Choroid plexus epithelial cell (primary cell): ENCODE measurements at regions not wholly inside any gene's neighbourhood (a gene's known extent, or its start where the extent isn't known, plus 50 kb on each side); places are given as distances from the start of the nearest gene placed in this dataset.

ENCODE experiments used
- DNase-seq: peaks from one replicate; pipeline ENCODE4 v3.0.0-alpha.2; 2010; ENCODE audit warnings: low read depth
- H3K4me3 ChIP-seq: 2 replicates; pipeline ENCODE4 v1.5.1; 2011; ENCODE audit warnings: low read depth, mild to moderate bottlenecking, control low read depth, low read length, moderate library complexity
- TF ChIP-seq, protein P1 (sequence below): conservative IDR thresholded peaks from 2 replicates; pipeline ENCODE4 v1.5.1; 2011; ENCODE audit warnings: low read depth, mild to moderate bottlenecking, control low read depth, inconsistent platforms, low read length, moderate library complexity

- TF ChIP-seq, protein P1, sequence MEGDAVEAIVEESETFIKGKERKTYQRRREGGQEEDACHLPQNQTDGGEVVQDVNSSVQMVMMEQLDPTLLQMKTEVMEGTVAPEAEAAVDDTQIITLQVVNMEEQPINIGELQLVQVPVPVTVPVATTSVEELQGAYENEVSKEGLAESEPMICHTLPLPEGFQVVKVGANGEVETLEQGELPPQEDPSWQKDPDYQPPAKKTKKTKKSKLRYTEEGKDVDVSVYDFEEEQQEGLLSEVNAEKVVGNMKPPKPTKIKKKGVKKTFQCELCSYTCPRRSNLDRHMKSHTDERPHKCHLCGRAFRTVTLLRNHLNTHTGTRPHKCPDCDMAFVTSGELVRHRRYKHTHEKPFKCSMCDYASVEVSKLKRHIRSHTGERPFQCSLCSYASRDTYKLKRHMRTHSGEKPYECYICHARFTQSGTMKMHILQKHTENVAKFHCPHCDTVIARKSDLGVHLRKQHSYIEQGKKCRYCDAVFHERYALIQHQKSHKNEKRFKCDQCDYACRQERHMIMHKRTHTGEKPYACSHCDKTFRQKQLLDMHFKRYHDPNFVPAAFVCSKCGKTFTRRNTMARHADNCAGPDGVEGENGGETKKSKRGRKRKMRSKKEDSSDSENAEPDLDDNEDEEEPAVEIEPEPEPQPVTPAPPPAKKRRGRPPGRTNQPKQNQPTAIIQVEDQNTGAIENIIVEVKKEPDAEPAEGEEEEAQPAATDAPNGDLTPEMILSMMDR: no peak
- DNase-seq: no peak
- H3K4me3 ChIP-seq: no peak overlapping the region
These were observed 144.1 kb upstream of the HES1 start for GRCh38 chr3:193991666-193992424.

DNA sequence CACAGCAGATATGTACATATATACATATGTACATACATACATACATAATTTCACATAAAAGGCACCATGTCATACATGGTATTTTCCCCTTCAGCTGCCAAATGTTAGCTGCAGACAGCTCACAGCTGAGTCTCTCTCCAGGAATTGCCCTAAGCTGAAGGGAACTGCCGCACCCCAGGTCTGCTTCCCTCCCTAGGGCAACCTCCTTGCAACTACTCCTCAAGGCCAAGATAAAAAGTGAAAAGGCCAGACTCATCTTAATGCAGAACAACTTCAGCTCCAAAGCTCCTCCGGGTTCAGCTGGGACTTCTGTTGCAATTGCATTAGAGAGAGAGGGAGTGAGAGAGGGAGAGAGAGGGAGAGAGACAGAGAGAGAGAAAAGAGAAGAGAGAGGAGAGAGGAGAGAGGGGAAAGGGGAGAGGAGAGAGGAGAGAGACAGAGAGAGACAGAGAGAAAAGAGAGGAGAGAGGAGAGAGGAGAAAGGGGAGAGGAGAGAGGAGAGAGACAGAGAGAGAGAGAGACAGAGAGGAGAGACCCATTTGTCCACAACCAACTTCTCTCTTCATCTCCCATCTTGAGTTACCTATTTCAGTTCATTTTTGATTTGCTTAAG, 143.4 kb upstream of the HES1 start:
- H3K4me3 ChIP-seq: no peak overlapping the region
- DNase-seq: no peak
- TF ChIP-seq, protein P1: no peak

DNA sequence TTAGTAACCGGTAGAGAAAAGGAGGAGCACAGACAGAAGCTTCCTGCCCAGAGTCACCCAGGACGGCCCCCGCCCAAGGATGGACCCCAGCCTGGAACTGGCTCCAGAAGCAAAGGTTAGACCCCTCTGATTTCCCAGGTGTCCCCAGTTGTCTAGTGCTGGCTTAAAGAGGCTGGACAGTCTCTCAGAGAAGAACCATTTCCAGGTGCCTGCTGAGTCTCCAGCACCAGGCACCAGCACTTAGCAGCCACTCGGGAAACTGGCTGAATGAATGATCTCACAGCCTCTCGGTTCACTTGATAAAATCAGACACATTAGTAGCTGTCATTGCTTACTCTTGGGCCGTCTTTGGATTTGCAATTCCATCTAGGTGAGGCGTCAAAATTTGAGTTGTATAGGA, 139.7 kb upstream of the HES1 start:
- DNase-seq: no peak
- TF ChIP-seq, protein P1: no peak
- H3K4me3 ChIP-seq: no peak overlapping the region

DNA sequence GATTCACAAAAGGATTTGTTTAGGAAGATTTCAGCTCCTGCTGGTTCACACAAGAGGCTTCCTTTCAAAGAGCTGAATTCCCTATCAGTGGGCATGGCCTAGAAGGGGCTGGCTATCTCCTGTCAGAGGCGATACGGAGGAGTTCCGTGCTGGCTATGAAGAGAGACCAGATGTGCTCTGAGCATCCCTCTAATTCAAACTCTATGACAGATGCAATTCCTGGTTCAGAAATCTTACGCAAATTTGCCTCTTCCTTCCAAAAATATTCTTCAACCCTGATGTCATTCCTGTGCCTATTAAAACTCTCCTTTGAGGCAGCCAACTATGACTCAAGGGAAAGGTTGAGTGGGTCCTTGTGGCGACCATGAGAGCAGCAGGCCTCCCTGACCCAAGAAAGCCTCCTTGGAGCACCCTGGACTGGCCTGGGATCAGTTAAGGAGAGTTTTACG, 139.3 kb upstream of the HES1 start:
- TF ChIP-seq, protein P1: no peak
- no peak for DNase-seq
- H3K4me3 ChIP-seq: no peak overlapping the region

DNA sequence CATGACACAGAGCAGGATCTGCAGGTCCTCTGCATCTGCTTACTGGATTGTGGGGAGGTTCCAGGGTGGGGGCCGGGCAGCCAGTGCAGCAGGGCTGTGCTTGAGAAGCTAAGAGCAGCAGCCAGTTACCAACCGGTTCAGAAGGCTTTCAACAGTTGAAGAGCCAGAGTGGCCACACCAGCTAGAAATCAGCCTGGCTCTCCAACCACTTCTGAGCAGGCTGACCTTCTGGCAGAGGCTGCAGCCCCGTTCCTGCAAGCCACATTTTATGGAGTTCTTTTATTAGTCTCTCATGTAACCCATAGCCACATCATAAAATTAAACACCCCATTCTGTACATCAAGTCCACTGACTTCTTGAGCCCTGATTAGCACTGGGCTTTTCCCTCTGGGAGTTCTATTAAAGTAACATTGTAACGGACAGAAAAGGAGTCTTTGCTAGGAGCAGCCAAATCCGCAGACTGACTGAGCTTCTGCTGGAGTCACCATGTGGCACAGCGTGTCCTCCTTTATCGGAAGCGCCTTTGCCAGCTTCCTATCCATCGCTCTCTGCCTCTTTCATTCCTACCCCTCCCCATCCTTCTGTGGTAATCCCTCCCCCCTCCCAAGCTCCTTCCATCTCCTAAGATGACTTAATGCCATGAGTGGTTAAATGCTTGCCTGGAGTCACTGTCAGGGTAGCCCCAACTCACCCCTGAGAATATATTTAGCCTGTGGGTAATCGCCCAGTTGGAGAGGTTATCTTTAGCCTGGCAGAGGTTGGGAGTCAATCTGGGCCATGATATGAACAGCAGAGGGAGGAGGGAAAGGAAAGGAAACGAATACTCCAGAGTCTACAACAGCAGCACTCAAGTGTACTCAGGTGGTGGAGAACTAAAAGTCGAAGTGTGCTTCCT, 138.5 kb upstream of the HES1 start:
- H3K4me3 ChIP-seq: no peak overlapping the region
- TF ChIP-seq, protein P1: no peak
- DNase-seq: no peak

GRCh38 chr3:193998123-193998448, 137.9 kb upstream of the HES1 start:
- no peak overlapping the region for H3K4me3 ChIP-seq
- TF ChIP-seq, protein P1: no peak
- no peak for DNase-seq
